ENCODE measurements at regions not wholly inside any gene's neighbourhood (a gene's known extent, or its start where the extent isn't known, plus 50 kb on each side); places are given as distances from the start of the nearest gene placed in this dataset.

- no peak for TF ChIP-seq CTCF (IDR thresholded peaks at IDR 0.05; ENCODE audit: insufficient read depth, low read length, missing control alignments)
- POLR2A ChIA-PET, result no interaction called here
Measured at GRCh38 chr6:146946559-146946958, 257.7 kb upstream of the STXBP5 start.

GRCh38 chr6:146948790-146949342 lies 255.4 kb upstream of the STXBP5 start:
- no peak overlapping the region for H3K4me3 ChIP-seq (ENCODE audit: low read depth, low read length)
- POLR2A ChIA-PET, result no interaction called here
- no peak for TF ChIP-seq CTCF (IDR thresholded peaks at IDR 0.05; ENCODE audit: insufficient read depth, low read length, missing control alignments)
- no peak for DNase-seq (ENCODE audit: low read depth, low spot score)
- CTCF ChIA-PET, result no interaction called here

More at GRCh38 chr6:146946559-146946958, 257.7 kb upstream of the STXBP5 start:
- no peak overlapping the region for H3K4me3 ChIP-seq (ENCODE audit: low read depth, low read length)
- CTCF ChIA-PET, result no interaction called here
- no peak for DNase-seq (ENCODE audit: low read depth, low spot score)

GRCh38 chr6:146949425-146949824 lies 254.8 kb upstream of the STXBP5 start:
- CTCF ChIA-PET, result no interaction called here
- DNase-seq (ENCODE audit: low read depth, low spot score), result no peak
- TF ChIP-seq CTCF (IDR thresholded peaks at IDR 0.05; ENCODE audit: insufficient read depth, low read length, missing control alignments), result no peak
- H3K4me3 ChIP-seq (ENCODE audit: low read depth, low read length), result no peak overlapping the region
- POLR2A ChIA-PET, result no interaction called here

GRCh38 chr6:146950351-146950835 lies 253.8 kb upstream of the STXBP5 start:
- no peak overlapping the region for H3K4me3 ChIP-seq (ENCODE audit: low read depth, low read length)
- ChIA-PET POLR2A (no interaction called here), CTCF (no interaction called here)
- DNase-seq (ENCODE audit: low read depth, low spot score), result no peak
- TF ChIP-seq CTCF (IDR thresholded peaks at IDR 0.05; ENCODE audit: insufficient read depth, low read length, missing control alignments), result no peak

- POLR2A ChIA-PET, result no interaction called here
- no peak for TF ChIP-seq CTCF (IDR thresholded peaks at IDR 0.05; ENCODE audit: insufficient read depth, low read length, missing control alignments)
Measured at GRCh38 chr6:146955570-146955969, 248.6 kb upstream of the STXBP5 start.

GRCh38 chr6:146957181-146958093 lies 246.8 kb upstream of the STXBP5 start:
- POLR2A ChIA-PET, result no interaction called here
- CTCF ChIA-PET, result no interaction called here
- H3K4me3 ChIP-seq (ENCODE audit: low read depth, low read length), result no peak overlapping the region
- TF ChIP-seq CTCF (IDR thresholded peaks at IDR 0.05; ENCODE audit: insufficient read depth, low read length, missing control alignments), result no peak
- DNase-seq (ENCODE audit: low read depth, low spot score), result no peak

More at GRCh38 chr6:146955570-146955969, 248.6 kb upstream of the STXBP5 start:
- no peak for DNase-seq (ENCODE audit: low read depth, low spot score)
- H3K4me3 ChIP-seq (ENCODE audit: low read depth, low read length), result no peak overlapping the region
- CTCF ChIA-PET, result interaction anchor here (1.2 kb wide), 1 partner anchor 99 kb away, joined by 4 read pairs; no protein-coding TSS in a partner anchor

Measured in AG04449 (cell line).